Colonic mucosa (tissue), 4 donors: ENCODE measurements at regions not wholly inside any gene's neighbourhood (a gene's known extent, or its start where the extent isn't known, plus 50 kb on each side); places are given as distances from the start of the nearest gene placed in this dataset.

ENCODE experiments used
- DNase-seq: peaks from one replicate; pipeline ENCODE4 v3.0.0-alpha.2; 2020
- H3K27ac ChIP-seq: fragments of 200-600 bp; one replicate; pipeline ENCODE4 v1.8.0; 2021
- H3K27me3 ChIP-seq: fragments of 200-600 bp; one replicate; pipeline ENCODE4 v1.8.0; 2021
- H3K36me3 ChIP-seq: fragments of 200-600 bp; one replicate; pipeline ENCODE4 v1.8.0; 2021
- H3K4me1 ChIP-seq: fragments of 200-600 bp; one replicate; pipeline ENCODE4 v1.8.0; 2021; ENCODE audit warnings: mild to moderate bottlenecking
- H3K4me3 ChIP-seq: fragments of 200-600 bp; one replicate; pipeline ENCODE4 v1.8.0; 2021
- H3K9ac ChIP-seq, 2 donors: one replicate each; pipeline ENCODE4 v1.7.0; 2013; ENCODE audit warnings: control low read depth in 2 of 2, low read depth in 2 of 2, low read length in 2 of 2
- H3K9me3 ChIP-seq: fragments of 200-600 bp; one replicate; pipeline ENCODE4 v1.8.0; 2021
- CTCF ChIP-seq: fragments of 200-600 bp; IDR thresholded peaks from one replicate; pipeline ENCODE4 v1.8.0; 2022; ENCODE audit warnings: antibody characterized with exemption, mild to moderate bottlenecking
- intact Hi-C: fragments of 100-400 bp; cut with DNase I; formaldehyde crosslinking; loops from one replicate; pipeline ENCODE4 v1.14.1; 2022
- donor health status: healthy.
- donor health status: DM: no; HTN: no; CAD: no.
- donor health status: DM: no; HTN: no; CAD: no.

GRCh38 chr5:145237843-145238242 lies 597.3 kb downstream of the PRELID2 start:
- Histone ChIP-seq H3K9ac (no peak overlapping the region), H3K27me3 (no peaks in the 10 kb centered on the region), H3K4me1 (no peaks in the 10 kb centered on the region), H3K27ac (no peak overlapping the region), H3K9me3 (no peaks in the 10 kb centered on the region), H3K4me3 (no peak overlapping the region), H3K36me3 (no peaks in the 10 kb centered on the region)
- intact Hi-C loops, result loop anchor here (10.0 kb wide), 1 partner anchor 1033 kb away; no protein-coding TSS in a partner anchor
- TF ChIP-seq CTCF, result peak; percentile 30
- peak; percentile 47 for DNase-seq

GRCh38 chr5:145236983-145237382 lies 598.2 kb downstream of the PRELID2 start:
- Histone ChIP-seq H3K4me1 (no peaks in the 10 kb centered on the region), H3K27me3 (no peaks in the 10 kb centered on the region), H3K36me3 (no peaks in the 10 kb centered on the region), H3K27ac (no peak overlapping the region), H3K4me3 (no peak overlapping the region), H3K9me3 (no peaks in the 10 kb centered on the region), H3K9ac (no peak overlapping the region)
- TF ChIP-seq CTCF, result no peak
- DNase-seq, result no peak
- intact Hi-C loops, result loop anchor here (10.0 kb wide), 1 partner anchor 1032 kb away; no protein-coding TSS in a partner anchor

GRCh38 chr5:145236127-145236526 lies 599.0 kb downstream of the PRELID2 start:
- no peak for DNase-seq

GRCh38 chr5:145233461-145233860 lies 601.7 kb downstream of the PRELID2 start:
- Histone ChIP-seq H3K27ac (no peak overlapping the region), H3K9ac (no peak overlapping the region), H3K9me3 (no peaks in the 10 kb centered on the region), H3K4me1 (no peaks in the 10 kb centered on the region), H3K36me3 (no peaks in the 10 kb centered on the region), H3K4me3 (no peak overlapping the region), H3K27me3 (no peaks in the 10 kb centered on the region)
- intact Hi-C loops, result loop anchor here (10.0 kb wide), 1 partner anchor 1029 kb away; no protein-coding TSS in a partner anchor
- no peak for TF ChIP-seq CTCF
- DNase-seq, result no peak

More at GRCh38 chr5:145236127-145236526, 599.0 kb downstream of the PRELID2 start:
- H3K9me3 ChIP-seq, result no peaks in the 10 kb centered on the region
- H3K4me1 ChIP-seq, result no peaks in the 10 kb centered on the region
- intact Hi-C loops, result loop anchor here (10.0 kb wide), 1 partner anchor 1031 kb away; no protein-coding TSS in a partner anchor
- H3K27ac ChIP-seq, result no peak overlapping the region
- H3K27me3 ChIP-seq, result no peaks in the 10 kb centered on the region
- no peak overlapping the region for H3K9ac ChIP-seq
- TF ChIP-seq CTCF, result no peak
- no peaks in the 10 kb centered on the region for H3K36me3 ChIP-seq
- no peak overlapping the region for H3K4me3 ChIP-seq

GRCh38 chr5:145230781-145231180 lies 604.4 kb downstream of the PRELID2 start:
- H3K9ac ChIP-seq, result no peak overlapping the region
- no peaks in the 10 kb centered on the region for H3K36me3 ChIP-seq
- TF ChIP-seq CTCF, result no peak
- no peak overlapping the region for H3K4me3 ChIP-seq
- no peak overlapping the region for H3K27ac ChIP-seq
- no peaks in the 10 kb centered on the region for H3K9me3 ChIP-seq
- H3K4me1 ChIP-seq, result no peaks in the 10 kb centered on the region
- no peak for DNase-seq
- H3K27me3 ChIP-seq, result no peaks in the 10 kb centered on the region
- intact Hi-C loops, result loop anchor here (10.0 kb wide), 1 partner anchor 1026 kb away; no protein-coding TSS in a partner anchor
